ENCODE measurements at regions not wholly inside any gene's neighbourhood (a gene's known extent, or its start where the extent isn't known, plus 50 kb on each side); places are given as distances from the start of the nearest gene placed in this dataset.

- Histone ChIP-seq H3K36me3 (ENCODE audit: control insufficient read depth in 3 of 3, insufficient read depth in 2 of 3, low read depth in 1 of 3, low read length in 3 of 3) (no peaks in the 10 kb centered on the region), H3K9me3 (ENCODE audit: control insufficient read depth in 2 of 2, insufficient read depth in 1 of 2, low read depth in 1 of 2, low read length in 1 of 2) (no peaks in the 10 kb centered on the region), H3K27ac (ENCODE audit: low read depth in 1 of 3, low read length in 2 of 3) (no peak overlapping the region), H3K4me3 (ENCODE audit: low read depth in 1 of 3, low read length in 3 of 3) (no peak overlapping the region), H3K4me1 (ENCODE audit: control insufficient read depth in 3 of 3, insufficient read depth in 2 of 3, low read depth in 1 of 3, low read length in 2 of 3) (no peaks in the 10 kb centered on the region), H3K27me3 (ENCODE audit: control insufficient read depth in 3 of 3, insufficient read depth in 3 of 3, low read length in 3 of 3) (no peaks in the 10 kb centered on the region)
- FAIRE-seq = no peak
- WGBS, 3 donors = 23 to 53% (median 41%) methylated on average over 2 of the region's 2 CpGs
- peak; percentile 41 to 51 for DNase-seq
Measured at GRCh38 chrX:15973299-15973698, 118.7 kb upstream of the AP1S2 start.

GRCh38 chrX:15971696-15972095 is 117.1 kb upstream of the AP1S2 start:
- Histone ChIP-seq H3K4me3 (ENCODE audit: low read depth in 1 of 3, low read length in 3 of 3) (no peak overlapping the region), H3K27me3 (ENCODE audit: control insufficient read depth in 3 of 3, insufficient read depth in 3 of 3, low read length in 3 of 3) (no peaks in the 10 kb centered on the region), H3K27ac (ENCODE audit: low read depth in 1 of 3, low read length in 2 of 3) (no peak overlapping the region), H3K4me1 (ENCODE audit: control insufficient read depth in 3 of 3, insufficient read depth in 2 of 3, low read depth in 1 of 3, low read length in 2 of 3) (no peaks in the 10 kb centered on the region), H3K9me3 (ENCODE audit: control insufficient read depth in 2 of 2, insufficient read depth in 1 of 2, low read depth in 1 of 2, low read length in 1 of 2) (no peaks in the 10 kb centered on the region), H3K36me3 (ENCODE audit: control insufficient read depth in 3 of 3, insufficient read depth in 2 of 3, low read depth in 1 of 3, low read length in 3 of 3) (no peaks in the 10 kb centered on the region)
- DNase-seq (no peak), FAIRE-seq (no peak)
- 30 to 70% (median 46%) methylated on average over 4 of the region's 4 CpGs for WGBS, 3 donors

- Histone ChIP-seq H3K27me3 (ENCODE audit: control insufficient read depth in 3 of 3, insufficient read depth in 3 of 3, low read length in 3 of 3) (no peaks in the 10 kb centered on the region), H3K27ac (ENCODE audit: low read depth in 1 of 3, low read length in 2 of 3) (no peak overlapping the region), H3K9me3 (ENCODE audit: control insufficient read depth in 2 of 2, insufficient read depth in 1 of 2, low read depth in 1 of 2, low read length in 1 of 2) (no peaks in the 10 kb centered on the region), H3K4me3 (ENCODE audit: low read depth in 1 of 3, low read length in 3 of 3) (no peak overlapping the region), H3K36me3 (ENCODE audit: control insufficient read depth in 3 of 3, insufficient read depth in 2 of 3, low read depth in 1 of 3, low read length in 3 of 3) (no peaks in the 10 kb centered on the region), H3K4me1 (ENCODE audit: control insufficient read depth in 3 of 3, insufficient read depth in 2 of 3, low read depth in 1 of 3, low read length in 2 of 3) (no peaks in the 10 kb centered on the region)
- WGBS, 3 donors = 86 to 97% (median 92%) methylated on average over 1 of the region's 1 CpG
- DNase-seq (no peak), FAIRE-seq (no peak)
Measured at GRCh38 chrX:15963858-15964257, 109.2 kb upstream of the AP1S2 start.

- Histone ChIP-seq H3K27me3 (ENCODE audit: control insufficient read depth in 3 of 3, insufficient read depth in 3 of 3, low read length in 3 of 3) (no peaks in the 10 kb centered on the region), H3K27ac (ENCODE audit: low read depth in 1 of 3, low read length in 2 of 3) (no peak overlapping the region), H3K4me1 (ENCODE audit: control insufficient read depth in 3 of 3, insufficient read depth in 2 of 3, low read depth in 1 of 3, low read length in 2 of 3) (no peaks in the 10 kb centered on the region), H3K36me3 (ENCODE audit: control insufficient read depth in 3 of 3, insufficient read depth in 2 of 3, low read depth in 1 of 3, low read length in 3 of 3) (no peaks in the 10 kb centered on the region), H3K9me3 (ENCODE audit: control insufficient read depth in 2 of 2, insufficient read depth in 1 of 2, low read depth in 1 of 2, low read length in 1 of 2) (no peaks in the 10 kb centered on the region), H3K4me3 (ENCODE audit: low read depth in 1 of 3, low read length in 3 of 3) (no peak overlapping the region)
- DNase-seq = no peak
- WGBS, 3 donors = 88 to 99% (median 94%) methylated on average over 2 of the region's 2 CpGs
- no peak for FAIRE-seq
Measured at GRCh38 chrX:15960237-15960636, 105.6 kb upstream of the AP1S2 start.

GRCh38 chrX:15956681-15957080 is 102.1 kb upstream of the AP1S2 start:
- Histone ChIP-seq H3K4me1 (ENCODE audit: control insufficient read depth in 3 of 3, insufficient read depth in 2 of 3, low read depth in 1 of 3, low read length in 2 of 3) (no peaks in the 10 kb centered on the region), H3K4me3 (ENCODE audit: low read depth in 1 of 3, low read length in 3 of 3) (no peak overlapping the region), H3K27me3 (ENCODE audit: control insufficient read depth in 3 of 3, insufficient read depth in 3 of 3, low read length in 3 of 3) (no peaks in the 10 kb centered on the region), H3K27ac (ENCODE audit: low read depth in 1 of 3, low read length in 2 of 3) (no peak overlapping the region), H3K9me3 (ENCODE audit: control insufficient read depth in 2 of 2, insufficient read depth in 1 of 2, low read depth in 1 of 2, low read length in 1 of 2) (no peaks in the 10 kb centered on the region), H3K36me3 (ENCODE audit: control insufficient read depth in 3 of 3, insufficient read depth in 2 of 3, low read depth in 1 of 3, low read length in 3 of 3) (no peaks in the 10 kb centered on the region)
- 76 to 90% (median 77%) methylated on average over 9 of the region's 9 CpGs for WGBS, 3 donors
- DNase-seq (no peak), FAIRE-seq (no peak)

- H3K36me3 ChIP-seq (ENCODE audit: control insufficient read depth in 3 of 3, insufficient read depth in 2 of 3, low read depth in 1 of 3, low read length in 3 of 3) = no peaks in the 10 kb centered on the region
- no peaks in the 10 kb centered on the region for H3K27me3 ChIP-seq (ENCODE audit: control insufficient read depth in 3 of 3, insufficient read depth in 3 of 3, low read length in 3 of 3)
- H3K4me1 ChIP-seq (ENCODE audit: control insufficient read depth in 3 of 3, insufficient read depth in 2 of 3, low read depth in 1 of 3, low read length in 2 of 3) = no peaks in the 10 kb centered on the region
- DNase-seq = no peak
- no peak overlapping the region for H3K4me3 ChIP-seq (ENCODE audit: low read depth in 1 of 3, low read length in 3 of 3)
- H3K27ac ChIP-seq (ENCODE audit: low read depth in 1 of 3, low read length in 2 of 3) = no peak overlapping the region
- no peaks in the 10 kb centered on the region for H3K9me3 ChIP-seq (ENCODE audit: control insufficient read depth in 2 of 2, insufficient read depth in 1 of 2, low read depth in 1 of 2, low read length in 1 of 2)
- WGBS, 3 donors = 57 to 72% (median 61%) methylated on average over 2 of the region's 2 CpGs
- no peak for FAIRE-seq
Measured at GRCh38 chrX:15953801-15954200, 99.2 kb upstream of the AP1S2 start.

GRCh38 chrX:15952212-15952611 is 97.6 kb upstream of the AP1S2 start:
- H3K4me3 ChIP-seq (ENCODE audit: low read depth in 1 of 3, low read length in 3 of 3) = no peak overlapping the region
- H3K9me3 ChIP-seq (ENCODE audit: control insufficient read depth in 2 of 2, insufficient read depth in 1 of 2, low read depth in 1 of 2, low read length in 1 of 2) = no peaks in the 10 kb centered on the region
- no peak overlapping the region for H3K27ac ChIP-seq (ENCODE audit: low read depth in 1 of 3, low read length in 2 of 3)
- WGBS, 3 donors = 89 to 98% (median 94%) methylated on average over 2 of the region's 2 CpGs
- H3K27me3 ChIP-seq (ENCODE audit: control insufficient read depth in 3 of 3, insufficient read depth in 3 of 3, low read length in 3 of 3) = no peaks in the 10 kb centered on the region
- H3K4me1 ChIP-seq (ENCODE audit: control insufficient read depth in 3 of 3, insufficient read depth in 2 of 3, low read depth in 1 of 3, low read length in 2 of 3) = no peaks in the 10 kb centered on the region
- FAIRE-seq (no peak), DNase-seq (no peak)
- no peaks in the 10 kb centered on the region for H3K36me3 ChIP-seq (ENCODE audit: control insufficient read depth in 3 of 3, insufficient read depth in 2 of 3, low read depth in 1 of 3, low read length in 3 of 3)

GRCh38 chrX:15948318-15948660 is 93.7 kb upstream of the AP1S2 start:
- WGBS, 3 donors = 78 to 87% (median 80%) methylated on average over 5 of the region's 5 CpGs
- no peak overlapping the region for H3K27ac ChIP-seq (ENCODE audit: low read depth in 1 of 3, low read length in 2 of 3)
- DNase-seq (no peak), FAIRE-seq (no peak)
- H3K27me3 ChIP-seq (ENCODE audit: control insufficient read depth in 3 of 3, insufficient read depth in 3 of 3, low read length in 3 of 3) = no peaks in the 10 kb centered on the region
- H3K4me3 ChIP-seq (ENCODE audit: low read depth in 1 of 3, low read length in 3 of 3) = no peak overlapping the region
- no peaks in the 10 kb centered on the region for H3K4me1 ChIP-seq (ENCODE audit: control insufficient read depth in 3 of 3, insufficient read depth in 2 of 3, low read depth in 1 of 3, low read length in 2 of 3)
- H3K9me3 ChIP-seq (ENCODE audit: control insufficient read depth in 2 of 2, insufficient read depth in 1 of 2, low read depth in 1 of 2, low read length in 1 of 2) = no peaks in the 10 kb centered on the region
- no peaks in the 10 kb centered on the region for H3K36me3 ChIP-seq (ENCODE audit: control insufficient read depth in 3 of 3, insufficient read depth in 2 of 3, low read depth in 1 of 3, low read length in 3 of 3)

- no peak overlapping the region for H3K4me3 ChIP-seq (ENCODE audit: low read depth in 1 of 3, low read length in 3 of 3)
- DNase-seq = peak in 1 of 2 donors; percentile 3
- no peak for FAIRE-seq
- no peaks in the 10 kb centered on the region for H3K27me3 ChIP-seq (ENCODE audit: control insufficient read depth in 3 of 3, insufficient read depth in 3 of 3, low read length in 3 of 3)
- no peaks in the 10 kb centered on the region for H3K9me3 ChIP-seq (ENCODE audit: control insufficient read depth in 2 of 2, insufficient read depth in 1 of 2, low read depth in 1 of 2, low read length in 1 of 2)
- H3K36me3 ChIP-seq (ENCODE audit: control insufficient read depth in 3 of 3, insufficient read depth in 2 of 3, low read depth in 1 of 3, low read length in 3 of 3) = no peaks in the 10 kb centered on the region
- H3K27ac ChIP-seq (ENCODE audit: low read depth in 1 of 3, low read length in 2 of 3) = no peak overlapping the region
- 4 to 13% (median 5%) methylated on average over 1 of the region's 1 CpG for WGBS, 3 donors
- no peaks in the 10 kb centered on the region for H3K4me1 ChIP-seq (ENCODE audit: control insufficient read depth in 3 of 3, insufficient read depth in 2 of 3, low read depth in 1 of 3, low read length in 2 of 3)
Measured at GRCh38 chrX:15947648-15948317, 93.2 kb upstream of the AP1S2 start.
